Cardiac muscle cell (in vitro differentiated cells and primary cell): ENCODE measurements at regions not wholly inside any gene's neighbourhood (a gene's known extent, or its start where the extent isn't known, plus 50 kb on each side); places are given as distances from the start of the nearest gene placed in this dataset.

ENCODE experiments used
- DNase-seq, 2 donors: peaks; one replicate each; pipeline versions ENCODE4 v3.0.0 to v3.0.0-alpha.2; 2010 to 2017; ENCODE audit warnings: low read depth in 1 of 2, low spot score in 1 of 2
- H3K27ac ChIP-seq: fragments of 200-600 bp; sonication (generic); 2 replicates; pipeline ENCODE4 v1.5.1; 2016
- H3K27me3 ChIP-seq: fragments of 200-600 bp; sonication (generic); 2 replicates; pipeline ENCODE4 v1.6.0; 2016; ENCODE audit warnings: control low read depth
- H3K36me3 ChIP-seq: fragments of 200-600 bp; sonication (generic); 2 replicates; pipeline ENCODE4 v1.5.1; 2016; ENCODE audit warnings: control low read depth
- H3K4me1 ChIP-seq: fragments of 200-600 bp; sonication (generic); 2 replicates; pipeline ENCODE4 v1.8.1; 2017; ENCODE audit warnings: low read depth, mild to moderate bottlenecking, mixed run types
- H3K4me3 ChIP-seq: fragments of 200-600 bp; sonication (generic); 2 replicates; pipeline ENCODE4 v1.5.1; 2016; ENCODE audit warnings: mild to moderate bottlenecking
- H3K9me3 ChIP-seq: fragments of 200-600 bp; sonication (generic); 2 replicates; pipeline ENCODE4 v1.5.1; 2017; ENCODE audit warnings: low read depth, mild to moderate bottlenecking, control low read depth
- TF ChIP-seq, protein P1 (sequence below): IDR thresholded peaks from 2 replicates; pipeline ENCODE4 v1.5.1; 2012; ENCODE audit warnings: low read depth, mild to moderate bottlenecking, low read length

DNA sequence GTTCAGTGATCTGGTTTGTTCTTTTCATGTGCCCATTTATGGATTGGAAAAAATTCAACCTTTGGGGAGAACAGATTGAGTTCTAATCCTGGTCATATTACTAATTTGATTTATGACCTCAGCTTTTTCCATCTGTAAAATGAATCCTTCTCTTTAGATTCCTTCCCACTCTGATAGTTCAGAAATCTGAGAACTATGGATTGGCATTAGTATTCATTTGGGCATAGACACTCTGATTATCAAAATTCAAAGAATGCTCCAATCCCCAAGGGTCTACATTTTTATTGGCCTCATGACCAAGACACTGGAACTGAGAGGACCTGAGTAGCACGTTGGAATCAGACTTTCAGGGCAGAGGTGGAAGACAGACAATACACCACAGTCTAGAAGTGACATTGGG, 405.9 kb upstream of the PAPPA start:
- Histone ChIP-seq H3K9me3 (no peaks in the 10 kb centered on the region), H3K36me3 (no peaks in the 10 kb centered on the region), H3K27ac (no peak overlapping the region), H3K4me1 (no peaks in the 10 kb centered on the region), H3K4me3 (no peak overlapping the region), H3K27me3 (no peaks in the 10 kb centered on the region)
- DNase-seq, result no peak
- TF ChIP-seq, protein P1, sequence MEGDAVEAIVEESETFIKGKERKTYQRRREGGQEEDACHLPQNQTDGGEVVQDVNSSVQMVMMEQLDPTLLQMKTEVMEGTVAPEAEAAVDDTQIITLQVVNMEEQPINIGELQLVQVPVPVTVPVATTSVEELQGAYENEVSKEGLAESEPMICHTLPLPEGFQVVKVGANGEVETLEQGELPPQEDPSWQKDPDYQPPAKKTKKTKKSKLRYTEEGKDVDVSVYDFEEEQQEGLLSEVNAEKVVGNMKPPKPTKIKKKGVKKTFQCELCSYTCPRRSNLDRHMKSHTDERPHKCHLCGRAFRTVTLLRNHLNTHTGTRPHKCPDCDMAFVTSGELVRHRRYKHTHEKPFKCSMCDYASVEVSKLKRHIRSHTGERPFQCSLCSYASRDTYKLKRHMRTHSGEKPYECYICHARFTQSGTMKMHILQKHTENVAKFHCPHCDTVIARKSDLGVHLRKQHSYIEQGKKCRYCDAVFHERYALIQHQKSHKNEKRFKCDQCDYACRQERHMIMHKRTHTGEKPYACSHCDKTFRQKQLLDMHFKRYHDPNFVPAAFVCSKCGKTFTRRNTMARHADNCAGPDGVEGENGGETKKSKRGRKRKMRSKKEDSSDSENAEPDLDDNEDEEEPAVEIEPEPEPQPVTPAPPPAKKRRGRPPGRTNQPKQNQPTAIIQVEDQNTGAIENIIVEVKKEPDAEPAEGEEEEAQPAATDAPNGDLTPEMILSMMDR, result no peak

DNA sequence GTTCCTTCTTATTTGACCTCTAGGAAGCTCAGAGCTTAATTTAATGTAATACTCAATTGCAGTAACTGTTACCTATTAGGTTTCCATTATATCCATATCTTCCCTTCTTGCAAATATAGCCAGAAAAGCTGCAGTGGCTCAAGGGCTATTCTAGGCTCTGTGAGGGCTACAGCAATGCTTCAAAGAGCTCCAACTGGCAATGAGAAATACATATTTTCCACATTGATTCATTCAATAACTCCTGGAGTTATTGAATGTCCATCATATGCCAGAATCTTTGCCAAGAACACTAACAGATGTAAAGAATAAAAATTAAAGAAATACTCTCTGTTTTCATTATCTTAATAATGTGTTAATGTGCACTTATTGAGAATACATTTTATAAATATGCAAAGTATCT, 396.9 kb upstream of the PAPPA start:
- Histone ChIP-seq H3K4me3 (no peak overlapping the region), H3K36me3 (no peaks in the 10 kb centered on the region), H3K27me3 (no peaks in the 10 kb centered on the region), H3K4me1 (no peaks in the 10 kb centered on the region), H3K9me3 (peaks cover 2% of the 10 kb centered on the region), H3K27ac (no peak overlapping the region)
- TF ChIP-seq, protein P1, result no peak
- DNase-seq, result no peak

DNA sequence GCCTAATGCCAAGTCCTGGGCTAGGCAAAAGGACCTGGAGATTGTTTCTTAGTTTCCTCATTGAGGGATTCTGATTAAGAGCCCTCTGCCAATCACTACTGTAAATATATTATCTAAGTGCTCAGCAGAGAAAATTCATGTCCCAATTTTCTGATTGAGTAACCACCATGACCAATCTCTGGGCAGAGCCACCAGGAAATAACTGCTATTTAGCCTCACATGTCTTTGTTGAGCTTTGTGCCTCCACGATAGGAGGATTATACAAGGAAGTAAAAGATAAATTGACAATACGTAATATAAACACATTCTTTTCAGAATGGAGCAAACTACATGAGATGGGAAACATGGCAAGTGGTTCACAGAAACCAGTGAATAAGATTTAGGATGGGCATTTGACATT, 396.1 kb upstream of the PAPPA start:
- peak in 1 of 2 donors; percentile 21 for DNase-seq
- H3K27me3 ChIP-seq, result no peaks in the 10 kb centered on the region
- TF ChIP-seq, protein P1, result no peak
- peaks cover 2% of the 10 kb centered on the region for H3K9me3 ChIP-seq
- H3K27ac ChIP-seq, result no peak overlapping the region
- H3K36me3 ChIP-seq, result no peaks in the 10 kb centered on the region
- H3K4me1 ChIP-seq, result no peaks in the 10 kb centered on the region
- H3K4me3 ChIP-seq, result no peak overlapping the region

DNA sequence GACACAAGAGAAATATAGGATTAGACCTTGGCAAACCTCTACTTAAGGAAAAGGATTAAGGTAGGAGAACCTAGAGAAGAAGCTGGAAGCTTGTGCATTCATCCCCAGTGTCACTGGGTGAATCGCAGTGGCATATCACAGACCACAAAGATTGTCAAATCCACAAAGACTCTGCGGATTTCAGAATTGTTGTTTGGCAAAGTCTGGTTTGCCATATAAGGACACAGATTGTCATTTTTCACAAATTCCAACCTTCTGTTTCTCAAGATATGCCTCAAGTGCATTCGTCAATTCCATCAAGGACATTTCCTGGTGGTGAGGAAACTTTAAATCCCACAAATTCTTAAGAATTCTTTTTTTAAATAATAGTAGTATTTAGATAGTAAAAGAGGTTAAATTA, 395.1 kb upstream of the PAPPA start:
- no peaks in the 10 kb centered on the region for H3K27me3 ChIP-seq
- TF ChIP-seq, protein P1, result no peak
- no peaks in the 10 kb centered on the region for H3K4me1 ChIP-seq
- H3K36me3 ChIP-seq, result no peaks in the 10 kb centered on the region
- peak in 1 of 2 donors; percentile 68 for DNase-seq
- no peak overlapping the region for H3K27ac ChIP-seq
- peaks cover 2% of the 10 kb centered on the region for H3K9me3 ChIP-seq
- H3K4me3 ChIP-seq, result no peak overlapping the region

DNA sequence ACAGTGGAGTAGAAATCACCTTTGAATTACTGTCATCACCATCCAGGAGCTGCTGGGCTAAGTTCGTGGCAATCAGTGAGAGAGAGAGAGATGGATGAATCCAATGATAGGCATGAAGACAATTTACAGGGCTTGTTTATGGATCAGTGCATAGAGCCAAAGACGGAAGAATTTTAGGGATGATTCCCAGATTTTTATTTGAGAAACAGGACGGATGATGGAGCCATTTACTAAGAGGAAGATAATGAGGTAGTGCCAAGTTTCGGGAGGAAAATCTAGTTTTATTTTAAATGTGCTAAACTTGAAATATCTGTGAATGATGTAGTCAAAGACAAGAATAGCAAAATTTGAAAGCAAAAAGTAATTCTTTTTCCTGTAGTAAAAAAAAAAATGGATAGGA, 394.2 kb upstream of the PAPPA start:
- Histone ChIP-seq H3K4me3 (no peak overlapping the region), H3K27ac (no peak overlapping the region), H3K36me3 (no peaks in the 10 kb centered on the region), H3K9me3 (peaks cover 2% of the 10 kb centered on the region), H3K27me3 (no peaks in the 10 kb centered on the region), H3K4me1 (no peaks in the 10 kb centered on the region)
- TF ChIP-seq, protein P1, result no peak
- DNase-seq, result no peak

DNA sequence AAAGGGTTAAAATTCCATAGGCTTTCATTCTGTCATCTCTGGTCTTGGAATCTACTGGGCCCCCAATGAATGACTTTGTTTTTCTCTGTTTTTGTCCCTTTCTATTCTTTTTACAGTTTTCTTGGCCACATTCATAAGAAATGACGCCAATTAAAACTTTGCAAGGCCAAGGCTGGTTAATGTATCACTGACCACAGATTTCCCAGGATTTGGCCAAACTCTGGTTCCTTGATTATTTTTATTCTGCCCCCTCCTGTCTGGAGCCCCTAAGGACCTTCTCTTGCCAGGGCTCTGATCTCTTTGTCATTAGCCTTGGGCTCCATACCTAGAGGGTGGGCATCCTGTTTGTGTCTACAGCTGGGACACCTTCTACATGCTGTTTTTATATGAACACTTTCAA, 388.9 kb upstream of the PAPPA start:
- TF ChIP-seq, protein P1, result no peak
- no peak overlapping the region for H3K27ac ChIP-seq
- no peaks in the 10 kb centered on the region for H3K27me3 ChIP-seq
- DNase-seq, result peak in 1 of 2 donors; percentile 48
- H3K36me3 ChIP-seq, result no peaks in the 10 kb centered on the region
- no peak overlapping the region for H3K4me3 ChIP-seq
- H3K4me1 ChIP-seq, result no peaks in the 10 kb centered on the region
- no peaks in the 10 kb centered on the region for H3K9me3 ChIP-seq
